ENCODE measurements at regions not wholly inside any gene's neighbourhood (a gene's known extent, or its start where the extent isn't known, plus 50 kb on each side); places are given as distances from the start of the nearest gene placed in this dataset.
A peak's percentile ranks its signal among the peaks of the same experiment; 100 is the strongest.

- H3K4me1 ChIP-seq: peaks cover 22% of the 10 kb centered on the region
- no peak overlapping the region for H3K27ac ChIP-seq
- no peaks in the 10 kb centered on the region for H3K27me3 ChIP-seq
- peaks cover 10% of the 10 kb centered on the region for H3K9me3 ChIP-seq
- no peak overlapping the region for H3K4me2 ChIP-seq
- TF ChIP-seq Cebpa-rat (IDR thresholded peaks at IDR 0.05): no peak
- H3K36me3 ChIP-seq: no peaks in the 10 kb centered on the region
- no peak overlapping the region for H3K4me3 ChIP-seq
- no peaks in the 10 kb centered on the region for H4K20me1 ChIP-seq
- no peak overlapping the region for H3K9ac ChIP-seq
These were observed 317.6 kb downstream of the TLE4 start for GRCh38 chr9:79889369-79889768.

- Histone ChIP-seq H3K4me1 (peaks cover 63% of the 10 kb centered on the region), H3K4me2 (peak overlapping the region; percentile 86), H3K27me3 (no peaks in the 10 kb centered on the region), H3K4me3 (no peak overlapping the region), H3K36me3 (no peaks in the 10 kb centered on the region), H3K27ac (peak overlapping the region; percentile 28), H3K9ac (no peak overlapping the region; the same call in 1 of the 2 replicates), H3K9me3 (peaks cover 10% of the 10 kb centered on the region), H4K20me1 (no peaks in the 10 kb centered on the region)
- TF ChIP-seq Cebpa-rat (IDR thresholded peaks at IDR 0.05): no peak
These were observed 313.5 kb downstream of the TLE4 start for GRCh38 chr9:79885093-79885857.

- Histone ChIP-seq H3K27ac (peak overlapping the region; percentile 37), H3K9me3 (peaks cover 10% of the 10 kb centered on the region), H3K4me1 (peaks cover 65% of the 10 kb centered on the region), H3K9ac (no peak overlapping the region; the same call in 1 of the 2 replicates), H3K36me3 (no peaks in the 10 kb centered on the region), H3K27me3 (no peaks in the 10 kb centered on the region), H3K4me3 (no peak overlapping the region), H3K4me2 (peak overlapping the region; percentile 86), H4K20me1 (no peaks in the 10 kb centered on the region)
- no peak for TF ChIP-seq Cebpa-rat (IDR thresholded peaks at IDR 0.05)
These were observed 312.8 kb downstream of the TLE4 start for GRCh38 chr9:79884546-79884945.

GRCh38 chr9:79883073-79883645, 311.4 kb downstream of the TLE4 start:
- H4K20me1 ChIP-seq: no peaks in the 10 kb centered on the region
- no peaks in the 10 kb centered on the region for H3K27me3 ChIP-seq
- peak overlapping the region; percentile 9; the same call in 1 of the 2 replicates for H3K4me3 ChIP-seq
- peak overlapping the region; percentile 43 for H3K27ac ChIP-seq
- no peaks in the 10 kb centered on the region for H3K36me3 ChIP-seq
- H3K9ac ChIP-seq: no peak overlapping the region
- TF ChIP-seq Cebpa-rat (IDR thresholded peaks at IDR 0.05): no peak
- H3K9me3 ChIP-seq: peaks cover 8% of the 10 kb centered on the region
- H3K4me2 ChIP-seq: peak overlapping the region; percentile 86
- peaks cover 78% of the 10 kb centered on the region for H3K4me1 ChIP-seq

DNA sequence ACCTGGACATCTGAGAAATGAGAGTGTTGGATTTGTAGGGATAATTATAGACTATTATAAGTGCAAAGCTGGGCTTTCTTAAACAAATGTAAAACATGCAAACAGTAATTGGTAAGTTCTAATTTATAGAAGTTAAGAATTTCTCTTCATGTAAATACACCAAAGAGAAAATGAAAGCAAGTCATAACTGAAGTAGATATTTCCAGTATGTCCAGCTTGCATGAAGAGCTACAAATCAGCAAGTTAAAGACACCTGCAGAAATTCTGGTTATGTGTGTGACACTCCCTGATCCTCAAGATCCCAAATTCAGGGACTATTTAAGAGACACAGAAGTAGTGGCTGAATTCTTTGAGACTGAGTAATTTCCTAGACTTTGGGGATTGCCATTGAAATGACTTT, 308.9 kb downstream of the TLE4 start:
- no peak overlapping the region for H3K9ac ChIP-seq
- H3K4me1 ChIP-seq: peaks cover 80% of the 10 kb centered on the region
- peak overlapping the region; percentile 48 for H3K4me2 ChIP-seq
- no peaks in the 10 kb centered on the region for H3K9me3 ChIP-seq
- H3K36me3 ChIP-seq: no peaks in the 10 kb centered on the region
- H3K27me3 ChIP-seq: no peaks in the 10 kb centered on the region
- no peaks in the 10 kb centered on the region for H4K20me1 ChIP-seq
- H3K4me3 ChIP-seq: no peak overlapping the region
- TF ChIP-seq Cebpa-rat (IDR thresholded peaks at IDR 0.05): no peak
- no peak overlapping the region for H3K27ac ChIP-seq

GRCh38 chr9:79877943-79878602, 306.3 kb downstream of the TLE4 start:
- peaks cover 55% of the 10 kb centered on the region for H3K4me1 ChIP-seq
- 0 out of 2 replicates have a peak, but pooled peaks cover 4% of the 10 kb centered on the region for H3K9me3 ChIP-seq
- no peak overlapping the region for H3K4me3 ChIP-seq
- H3K36me3 ChIP-seq: no peaks in the 10 kb centered on the region
- H3K9ac ChIP-seq: no peak overlapping the region
- no peak overlapping the region for H3K27ac ChIP-seq
- no peak for TF ChIP-seq Cebpa-rat (IDR thresholded peaks at IDR 0.05)
- no peaks in the 10 kb centered on the region for H3K27me3 ChIP-seq
- H4K20me1 ChIP-seq: no peaks in the 10 kb centered on the region
- H3K4me2 ChIP-seq: peak overlapping the region; percentile 82

DNA sequence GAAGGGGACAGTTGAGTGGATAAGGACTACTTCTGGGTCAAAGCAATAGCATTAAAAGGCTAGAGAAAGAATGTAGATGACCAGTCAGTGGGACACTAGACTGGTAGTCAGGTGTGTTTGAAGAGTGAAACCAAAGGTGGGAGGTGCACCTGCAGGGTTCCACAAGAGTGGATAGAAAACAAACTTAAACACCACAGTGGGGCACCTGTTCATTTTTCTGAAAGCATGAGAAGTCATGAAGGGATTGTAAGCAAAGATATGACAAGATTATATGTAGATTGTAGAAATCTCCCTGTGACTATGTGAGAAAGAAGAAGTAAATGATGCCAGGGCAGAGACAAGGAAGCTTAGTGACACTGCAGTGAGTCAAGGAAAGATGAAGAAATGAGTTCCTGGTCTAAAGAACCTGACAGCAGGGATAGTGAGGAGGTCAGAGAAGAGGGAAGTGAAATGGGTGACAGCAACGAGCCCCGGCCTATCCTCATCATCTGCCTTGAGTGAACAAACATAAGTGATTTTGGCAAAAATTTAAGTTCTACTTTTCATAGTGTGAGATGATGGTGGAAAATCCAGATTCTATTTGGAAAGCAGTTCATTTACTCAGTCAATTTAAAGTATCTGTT, 296.9 kb downstream of the TLE4 start:
- Histone ChIP-seq H3K9me3 (peaks cover 20% of the 10 kb centered on the region), H4K20me1 (no peaks in the 10 kb centered on the region), H3K9ac (no peak overlapping the region), H3K4me3 (no peak overlapping the region), H3K27ac (no peak overlapping the region), H3K27me3 (no peaks in the 10 kb centered on the region), H3K4me1 (peaks cover 36% of the 10 kb centered on the region), H3K36me3 (no peaks in the 10 kb centered on the region), H3K4me2 (peak overlapping the region; percentile 71; the same call in 1 of the 2 replicates)
- TF ChIP-seq Cebpa-rat (IDR thresholded peaks at IDR 0.05): no peak

DNA sequence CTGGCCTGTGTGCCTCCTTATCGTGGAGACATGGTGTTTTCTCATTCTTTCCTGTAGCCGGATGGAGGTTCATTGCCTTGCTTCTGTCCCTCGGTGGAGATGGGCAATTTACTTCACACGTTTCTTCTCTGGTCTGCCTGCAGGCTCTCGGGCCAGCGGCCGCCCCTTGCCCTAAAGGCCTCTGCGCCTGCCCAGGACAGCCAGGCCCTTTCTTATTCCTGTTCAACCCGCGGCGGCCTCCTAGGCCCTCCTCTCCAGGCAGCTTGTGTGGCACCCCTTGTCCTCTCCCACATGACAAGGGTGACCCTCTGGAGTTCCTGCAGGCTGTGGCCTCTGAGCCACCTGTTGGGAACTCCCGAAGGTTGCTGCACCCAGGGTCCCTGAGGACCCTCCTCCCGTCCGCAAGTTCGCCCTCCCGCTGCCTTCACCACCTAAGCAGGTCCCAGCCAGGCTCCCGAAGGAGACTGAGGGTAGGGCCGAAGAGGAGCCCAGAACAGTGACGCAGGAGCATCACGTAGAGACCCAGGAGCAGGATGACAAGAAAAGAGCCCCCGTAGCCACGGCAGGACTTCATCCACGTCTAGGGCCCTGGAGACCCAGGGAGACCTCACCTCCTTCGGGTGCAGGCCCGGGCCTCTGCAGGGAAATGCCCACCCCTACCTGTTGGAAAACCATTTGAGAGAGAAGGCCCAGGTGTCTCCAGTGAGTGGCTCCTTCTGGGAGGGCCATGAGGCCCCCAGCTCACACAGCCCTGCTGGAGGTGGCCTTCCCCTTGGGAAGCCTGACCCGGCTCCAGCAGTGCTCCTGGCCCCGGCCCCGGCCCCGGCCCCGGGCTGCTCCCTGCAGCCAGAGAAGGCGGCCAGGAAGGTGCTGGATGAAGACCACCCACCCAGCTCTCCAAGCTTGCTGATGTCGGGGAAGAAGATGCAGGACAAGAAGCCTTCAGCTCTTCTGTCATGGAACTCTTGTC, 291.4 kb downstream of the TLE4 start:
- no peak overlapping the region for H3K4me2 ChIP-seq
- no peaks in the 10 kb centered on the region for H4K20me1 ChIP-seq
- H3K9me3 ChIP-seq: peaks cover 53% of the 10 kb centered on the region
- peaks cover 41% of the 10 kb centered on the region for H3K4me1 ChIP-seq
- H3K36me3 ChIP-seq: 0 out of 2 replicates have a peak, but pooled peaks cover 13% of the 10 kb centered on the region
- TF ChIP-seq Cebpa-rat (IDR thresholded peaks at IDR 0.05): no peak
- no peak overlapping the region for H3K9ac ChIP-seq
- H3K27ac ChIP-seq: no peak overlapping the region
- no peaks in the 10 kb centered on the region for H3K27me3 ChIP-seq
- no peak overlapping the region for H3K4me3 ChIP-seq

GRCh38 chr9:79858508-79858907, 286.7 kb downstream of the TLE4 start:
- Histone ChIP-seq H3K27ac (no peak overlapping the region), H3K36me3 (0 out of 2 replicates have a peak, but pooled peaks cover 12% of the 10 kb centered on the region), H4K20me1 (no peaks in the 10 kb centered on the region), H3K27me3 (no peaks in the 10 kb centered on the region), H3K4me2 (no peak overlapping the region), H3K4me1 (peaks cover 13% of the 10 kb centered on the region), H3K9ac (no peak overlapping the region), H3K4me3 (no peak overlapping the region), H3K9me3 (peaks cover 38% of the 10 kb centered on the region)
- no peak for TF ChIP-seq Cebpa-rat (IDR thresholded peaks at IDR 0.05)

All from BLaER1 (cell line).